GM12878 (cell line): ENCODE measurements at regions not wholly inside any gene's neighbourhood (a gene's known extent, or its start where the extent isn't known, plus 50 kb on each side); places are given as distances from the start of the nearest gene placed in this dataset.

Experiments
- ATAC-seq: fragments of 200-7000 bp; cut with Tn5 transposase; 3 replicates; pipeline ENCODE4 v1.9.1; 2020; ENCODE audit warnings: mild to moderate bottlenecking, moderate library complexity
- BruUV-seq: library from RNA; stranded (reverse); fragments of 400-500 nt; replicated peaks from 2 replicates; lab custom pipeline; 2021; lab: Mats Ljungman, UMichigan
- CTCF ChIA-PET: fragments of 300-600 bp; sonication (Branson Sonifier 250); formaldehyde crosslinking; extraction: SDS; loops from one replicate; lab custom pipeline; 2021; ENCODE audit warnings: inconsistent platforms; lab: Yijun Ruan, JAX
- POLR2A ChIA-PET: fragments of 350-600 bp; formaldehyde crosslinking; extraction: SDS; loops from one replicate; lab custom pipeline; 2021; ENCODE audit warnings: inconsistent platforms; lab: Charles Lee
- RAD21 ChIA-PET: fragments of 300-600 bp; sonication (Branson Sonifier 250); formaldehyde crosslinking; loops from one replicate; lab custom pipeline; 2023; ENCODE audit warnings: antibody characterized with exemption; ENCODE audit not compliant: unreplicated experiment; lab: Charles Lee
- SMC1A ChIA-PET: fragments of 300-600 bp; sonication (Branson Sonifier 250); formaldehyde crosslinking; loops from one replicate; lab custom pipeline; 2023; ENCODE audit not compliant: unreplicated experiment, uncharacterized antibody; lab: Charles Lee
- DNase-seq: peaks from one replicate; pipeline ENCODE4 v3.0.0-alpha.2; 2011; ENCODE audit warnings: low read depth, low spot score
- FAIRE-seq: peaks from 3 replicates; lab custom pipeline; 2011; peaks lifted over from hg19 to GRCh38; lab: Jason Lieb, UNC
- H2AFZ ChIP-seq: 2 replicates; pipeline ENCODE4 v1.6.0; 2011; ENCODE audit warnings: low read depth, low read length, control low read depth; ENCODE audit not compliant: control insufficient read depth
- H3K27ac ChIP-seq: 2 replicates; pipeline ENCODE4 v1.5.1; 2011; ENCODE audit warnings: control low read depth; ENCODE audit not compliant: control insufficient read depth, insufficient read depth
- H3K27me3 ChIP-seq, 2 experiments: replicated peaks in 1 of 2; 2 replicates each; pipeline versions ENCODE4 v1.6.0 to v1.6.1; 2011; ENCODE audit warnings: low read length in 1 of 2; ENCODE audit not compliant: control insufficient read depth in 2 of 2, insufficient read depth in 2 of 2
- H3K36me3 ChIP-seq, 2 experiments: 2 replicates each; pipeline ENCODE4 v1.5.1; 2011; ENCODE audit warnings: low read length in 1 of 2; ENCODE audit not compliant: control insufficient read depth in 2 of 2, insufficient read depth in 2 of 2
- H3K4me1 ChIP-seq: 2 replicates; pipeline ENCODE4 v1.6.1; 2011; ENCODE audit warnings: mild to moderate bottlenecking, low read length, moderate library complexity, mixed read lengths; ENCODE audit not compliant: control insufficient read depth, insufficient read depth
- H3K4me2 ChIP-seq: 2 replicates; pipeline ENCODE4 v1.6.0; 2011; ENCODE audit warnings: control low read depth; ENCODE audit not compliant: control insufficient read depth, insufficient read depth
- H3K4me3 ChIP-seq: fragments of 200-600 bp; sonication (generic); 2 replicates; pipeline ENCODE4 v1.5.1; 2016
- H3K79me2 ChIP-seq: 2 replicates; pipeline ENCODE4 v1.6.0; 2011; ENCODE audit warnings: low read length; ENCODE audit not compliant: control insufficient read depth, insufficient read depth
- H3K9ac ChIP-seq: 2 replicates; pipeline ENCODE4 v1.8.0; 2011; ENCODE audit warnings: low read length, control low read depth, mixed read lengths; ENCODE audit not compliant: control insufficient read depth, insufficient read depth
- H3K9me3 ChIP-seq: replicated peaks from 3 replicates; pipeline ENCODE4 v1.5.1; 2011; ENCODE audit warnings: mild to moderate bottlenecking, low read length; ENCODE audit not compliant: control insufficient read depth, insufficient read depth
- H4K20me1 ChIP-seq: 2 replicates; pipeline ENCODE4 v1.6.0; 2011; ENCODE audit not compliant: control insufficient read depth, insufficient read depth
- CEBPZ ChIP-seq: fragments of 150-350 bp; IDR thresholded peaks from 2 replicates; pipeline ENCODE4 v1.6.1; 2016; ENCODE audit warnings: low read depth, low read length
- E2F8 ChIP-seq: fragments of 450-650 bp; IDR thresholded peaks from 2 replicates; pipeline ENCODE4 v1.6.1; 2018; ENCODE audit warnings: mild to moderate bottlenecking, low read depth, moderate library complexity; ENCODE audit not compliant: partially characterized antibody
- GABPA ChIP-seq: IDR thresholded peaks from 2 replicates; pipeline ENCODE4 v1.6.1; 2014; ENCODE audit warnings: antibody characterized with exemption, low read depth, mild to moderate bottlenecking, inconsistent platforms
- TCF7 ChIP-seq: IDR thresholded peaks from 2 replicates; pipeline ENCODE4 v1.6.1; 2014; ENCODE audit warnings: antibody characterized with exemption, borderline replicate concordance
- WGBS: methylation state at CpG from one replicate; pipeline ENCODE4 v1.1.6; 2016; ENCODE audit warnings: low lambda C conversion rate; ENCODE audit not compliant: insufficient replicate concordance, insufficient coverage; ENCODE audit errors: missing lambda C conversion rate; 5-methylcytosine and 5-hydroxymethylcytosine counted together
- in situ Hi-C: fragments of 300-500 bp; cut with MboI; formaldehyde crosslinking; loops from 9 replicates; pipeline ENCODE4 v1.14.3; 2018; ENCODE audit warnings: mixed read lengths
- intact Hi-C: fragments of 100-400 bp; cut with micrococcal nuclease; formaldehyde crosslinking; loops from one replicate; pipeline ENCODE4 v1.14.2; 2022; ENCODE audit not compliant: unreplicated experiment

GRCh38 chr20:60808003-60808672 is 443.9 kb upstream of the CDH4 start:
- 64% methylated on average over 16 of the region's 16 CpGs for whole genome bisulfite sequencing
- no peaks in the 10 kb centered on the region; the same call in 2 of the 3 replicates for H3K9me3 ChIP-seq
- SMC1A ChIA-PET, result no interaction called here
- no peaks in the 10 kb centered on the region for H3K27me3 ChIP-seq
- DNase-seq, result no peak
- H3K79me2 ChIP-seq, result no peaks in the 10 kb centered on the region
- no peak overlapping the region for H3K9ac ChIP-seq
- TF ChIP-seq GABPA (no peak), E2F8 (no peak), TCF7 (no peak), CEBPZ (no peak)
- no peak overlapping the region for H3K27ac ChIP-seq
- FAIRE-seq, result no peak
- no peaks in the 10 kb centered on the region for H4K20me1 ChIP-seq
- intact Hi-C loops, result no loop called here
- H3K4me2 ChIP-seq, result no peak overlapping the region
- in situ Hi-C loops, result no loop called here
- no peaks in the 10 kb centered on the region for H3K36me3 ChIP-seq
- no TSS peak for BruUV-seq
- POLR2A ChIA-PET, result no interaction called here
- no peaks in the 10 kb centered on the region for H3K4me1 ChIP-seq
- no peak overlapping the region for H3K4me3 ChIP-seq
- CTCF ChIA-PET, result no interaction called here
- RAD21 ChIA-PET, result no interaction called here
- ATAC-seq, result no peak
- no peak overlapping the region for H2AFZ ChIP-seq
